ENCODE measurements at regions not wholly inside any gene's neighbourhood (a gene's known extent, or its start where the extent isn't known, plus 50 kb on each side); places are given as distances from the start of the nearest gene placed in this dataset.

GRCh38 chr4:14716691-14717090 lies 285.6 kb upstream of the CPEB2 start:
- TF ChIP-seq CTCF (IDR thresholded peaks at IDR 0.05; ENCODE audit: extremely low read depth, missing control alignments), result no peak

GRCh38 chr4:14719053-14719452 lies 283.2 kb upstream of the CPEB2 start:
- TF ChIP-seq CTCF (IDR thresholded peaks at IDR 0.05; ENCODE audit: extremely low read depth, missing control alignments), result no peak

More at GRCh38 chr4:14716691-14717090, 285.6 kb upstream of the CPEB2 start:
- DNase-seq (ENCODE audit: low spot score), result no peak

GRCh38 chr4:14726441-14726840 lies 275.8 kb upstream of the CPEB2 start:
- no peak for DNase-seq (ENCODE audit: low spot score)

More at GRCh38 chr4:14719053-14719452, 283.2 kb upstream of the CPEB2 start:
- no peak for DNase-seq (ENCODE audit: low spot score)

GRCh38 chr4:14726877-14727361 lies 275.4 kb upstream of the CPEB2 start:
- no peak for TF ChIP-seq CTCF (IDR thresholded peaks at IDR 0.05; ENCODE audit: extremely low read depth, missing control alignments)

More at GRCh38 chr4:14726441-14726840, 275.8 kb upstream of the CPEB2 start:
- no peak for TF ChIP-seq CTCF (IDR thresholded peaks at IDR 0.05; ENCODE audit: extremely low read depth, missing control alignments)

GRCh38 chr4:14729282-14730000 lies 272.8 kb upstream of the CPEB2 start:
- no peak for TF ChIP-seq CTCF (IDR thresholded peaks at IDR 0.05; ENCODE audit: extremely low read depth, missing control alignments)
- DNase-seq (ENCODE audit: low spot score), result no peak

More at GRCh38 chr4:14726877-14727361, 275.4 kb upstream of the CPEB2 start:
- DNase-seq (ENCODE audit: low spot score), result no peak

- TF ChIP-seq CTCF (IDR thresholded peaks at IDR 0.05; ENCODE audit: extremely low read depth, missing control alignments), result no peak
- DNase-seq (ENCODE audit: low spot score), result no peak
Measured at GRCh38 chr4:14742054-14742453, 260.2 kb upstream of the CPEB2 start.

GRCh38 chr4:14743172-14743571 lies 259.1 kb upstream of the CPEB2 start:
- DNase-seq (ENCODE audit: low spot score), result no peak
- TF ChIP-seq CTCF (IDR thresholded peaks at IDR 0.05; ENCODE audit: extremely low read depth, missing control alignments), result no peak

All from GM20000 (cell line).